ENCODE measurements at regions not wholly inside any gene's neighbourhood (a gene's known extent, or its start where the extent isn't known, plus 50 kb on each side); places are given as distances from the start of the nearest gene placed in this dataset.
"Not testable (repeated sequence)": the region's sequence is repeated elsewhere in the genome, so short reads cannot be mapped to it uniquely, and the experiment has no call there.

GRCh38 chr15:20409247-20409646, 132.4 kb downstream of the GOLGA6L6 start:
- ATAC-seq, result peak in 1 of 8 donors; percentile 27
- no peak for TF ChIP-seq CTCF (IDR thresholded peaks at IDR 0.05)
- 65% methylated on average over 1 of the region's 1 CpG for WGBS, 2 donors
- H3K27ac ChIP-seq, result no peak overlapping the region
- intact Hi-C loops (cut with DNase I), result loop anchor here in 1 of 10 donors (10.0 kb wide), 1 partner anchor 54 kb away; no protein-coding TSS in a partner anchor
- no peaks in the 10 kb centered on the region for H3K36me3 ChIP-seq
- no peaks in the 10 kb centered on the region for H3K27me3 ChIP-seq
- no peaks in the 10 kb centered on the region for H3K4me1 ChIP-seq
- peaks cover 0 to 61% (median 19%) of the 10 kb centered on the region in 11 donors for H3K9me3 ChIP-seq
- no peak for DNase-seq
- no peak overlapping the region for H3K4me3 ChIP-seq

- Histone ChIP-seq H3K4me3 (no peak overlapping the region), H3K9me3 (peaks cover 0 to 59% (median 19%) of the 10 kb centered on the region in 11 donors), H3K27me3 (no peaks in the 10 kb centered on the region), H3K27ac (no peak overlapping the region), H3K4me1 (no peaks in the 10 kb centered on the region), H3K36me3 (no peaks in the 10 kb centered on the region)
- TF ChIP-seq CTCF (IDR thresholded peaks at IDR 0.05), result no peak
- 48 to 51% methylated on average over 6 of the region's 6 CpGs for WGBS, 2 donors
- ATAC-seq, result no peak
- no peak for DNase-seq
- intact Hi-C loops (cut with DNase I), result loop anchor here in 1 of 10 donors (10.0 kb wide), 1 partner anchor 53 kb away; no protein-coding TSS in a partner anchor
Observed at GRCh38 chr15:20407553-20407952, 134.0 kb downstream of the GOLGA6L6 start.

GRCh38 chr15:20404571-20404970, 137.0 kb downstream of the GOLGA6L6 start:
- WGBS, 2 donors, result 44 to 51% methylated on average over 1 of the region's 1 CpG
- intact Hi-C loops (cut with DNase I), result loop anchor here in 1 of 10 donors (10.0 kb wide), 1 partner anchor 50 kb away; no protein-coding TSS in a partner anchor
- not testable (repeated sequence) for H3K4me1 ChIP-seq, H3K4me3 ChIP-seq, DNase-seq, H3K36me3 ChIP-seq, ATAC-seq, H3K27me3 ChIP-seq, H3K27ac ChIP-seq
- peaks cover 0 to 66% (median 19%) of the 10 kb centered on the region in 11 donors for H3K9me3 ChIP-seq

GRCh38 chr15:20402586-20402985, 139.0 kb downstream of the GOLGA6L6 start:
- peaks cover 0 to 61% (median 19%) of the 10 kb centered on the region in 11 donors for H3K9me3 ChIP-seq
- H3K27me3 ChIP-seq, DNase-seq, H3K4me3 ChIP-seq, H3K27ac ChIP-seq, H3K36me3 ChIP-seq, ATAC-seq, H3K4me1 ChIP-seq: not testable (repeated sequence)
- 60 to 74% methylated on average over 3 of the region's 3 CpGs for WGBS, 2 donors
- intact Hi-C loops (cut with DNase I), result loop anchor here in 1 of 10 donors (10.0 kb wide), 1 partner anchor 48 kb away; no protein-coding TSS in a partner anchor

- intact Hi-C loops (cut with DNase I), result loop anchor here in 1 of 10 donors (10.0 kb wide), 1 partner anchor 46 kb away; no protein-coding TSS in a partner anchor
- 68 to 71% methylated on average over 3 of the region's 3 CpGs for WGBS, 2 donors
- ATAC-seq, H3K4me3 ChIP-seq, H3K27me3 ChIP-seq, H3K27ac ChIP-seq, H3K36me3 ChIP-seq, H3K4me1 ChIP-seq, DNase-seq: not testable (repeated sequence)
- H3K9me3 ChIP-seq, result peaks cover 0 to 51% (median 14%) of the 10 kb centered on the region in 11 donors
Observed at GRCh38 chr15:20401058-20401457, 140.5 kb downstream of the GOLGA6L6 start.

- 67 to 70% methylated on average over 5 of the region's 5 CpGs for WGBS, 2 donors
- DNase-seq; H3K4me1 ChIP-seq; H3K36me3 ChIP-seq; H3K27ac ChIP-seq; H3K27me3 ChIP-seq; H3K4me3 ChIP-seq; intact Hi-C loops (cut with DNase I); ATAC-seq: not testable (repeated sequence)
- H3K9me3 ChIP-seq, result peaks cover 0 to 29% (median 9%) of the 10 kb centered on the region in 11 donors
Observed at GRCh38 chr15:20398680-20399079, 142.9 kb downstream of the GOLGA6L6 start.

GRCh38 chr15:20388161-20388560, 153.4 kb downstream of the GOLGA6L6 start:
- DNase-seq; H3K4me3 ChIP-seq; H3K27me3 ChIP-seq; ATAC-seq; H3K36me3 ChIP-seq; H3K27ac ChIP-seq; H3K4me1 ChIP-seq; intact Hi-C loops (cut with DNase I): not testable (repeated sequence)
- 39 to 41% methylated on average over 3 of the region's 3 CpGs for WGBS, 2 donors
- H3K9me3 ChIP-seq, result peaks cover 0 to 45% (median 21%) of the 10 kb centered on the region in 11 donors
